Right ventricle myocardium superior (tissue), 1 donor: ENCODE measurements at regions not wholly inside any gene's neighbourhood (a gene's known extent, or its start where the extent isn't known, plus 50 kb on each side); places are given as distances from the start of the nearest gene placed in this dataset.

Experiments used
- ATAC-seq: fragments of 200-7000 bp; cut with Tn5 transposase; one replicate; pipeline ENCODE4 v1.9.1; 2020; ENCODE audit warnings: mild to moderate bottlenecking; ENCODE audit not compliant: poor library complexity
- DNase-seq: peaks from one replicate; pipeline ENCODE4 v3.0.0-alpha.2; 2020
- intact Hi-C: fragments of 100-400 bp; cut with DNase I; formaldehyde crosslinking; loops from one replicate; pipeline ENCODE4 v1.11.2; 2022
- donor health status: DM: no; HTN: yes; CAD: no; lungs with severe emphysema.

DNA sequence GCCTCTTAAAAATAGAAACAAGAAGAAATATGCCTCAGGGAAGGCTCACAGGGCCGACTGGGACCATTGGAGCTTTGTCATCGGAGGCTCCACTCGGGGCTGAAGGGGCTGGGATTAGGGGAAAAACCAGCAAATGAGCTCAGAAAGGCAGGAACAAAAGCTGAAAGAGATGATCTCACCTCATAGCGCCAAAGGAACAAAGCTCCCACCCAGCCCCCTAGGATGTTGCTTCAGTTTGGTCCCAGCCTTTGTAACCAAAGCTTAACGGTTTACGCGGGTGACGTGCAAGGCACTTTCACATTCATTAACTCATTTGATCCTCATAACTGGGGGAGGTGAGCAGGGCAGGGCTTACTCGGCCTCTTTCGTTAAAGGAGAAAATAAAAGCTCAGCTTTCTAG is 168.5 kb upstream of the DYNLRB2 start:
- no peak for ATAC-seq
- intact Hi-C loops: no loop called here
- DNase-seq: no peak

DNA sequence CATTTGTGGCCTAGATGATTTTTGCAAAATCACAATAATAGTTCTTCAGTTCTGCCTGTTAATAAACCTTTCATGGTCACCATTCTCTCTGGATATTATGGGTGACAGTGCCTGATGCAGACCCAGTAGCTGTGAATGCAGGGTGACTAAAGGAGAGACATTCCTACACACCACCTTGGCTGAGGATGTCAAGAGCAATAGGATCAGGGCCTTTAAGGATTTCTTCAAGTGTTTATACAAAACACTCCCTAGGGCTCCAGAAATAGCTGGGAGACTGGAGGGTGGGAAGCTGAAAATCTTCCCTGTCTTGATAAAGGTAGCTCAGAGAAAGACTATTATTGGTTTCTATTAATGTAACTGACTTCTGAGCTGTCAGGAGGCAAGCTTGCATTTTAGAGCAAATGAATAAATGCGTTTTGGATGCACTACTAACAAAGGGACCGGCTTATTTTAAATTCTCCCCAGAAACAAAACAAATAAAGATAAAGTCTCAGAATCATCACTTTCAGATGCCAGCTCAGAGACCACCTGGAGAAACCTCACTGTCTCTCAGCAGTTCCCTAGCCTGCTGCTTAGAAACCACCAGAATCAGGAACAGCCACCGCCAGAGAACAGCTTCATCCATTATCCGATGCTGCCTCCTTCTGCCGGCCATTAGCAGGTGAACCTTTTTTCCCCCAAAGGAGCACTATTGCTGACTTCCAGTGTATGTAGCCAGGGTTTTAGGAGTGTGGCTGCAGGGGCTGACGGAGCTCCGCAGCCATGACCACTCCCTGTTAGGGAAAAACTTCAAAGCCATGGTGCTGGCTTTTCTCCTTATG is 171.4 kb upstream of the DYNLRB2 start:
- DNase-seq (peak; percentile 35), ATAC-seq (peak; percentile 74)
- intact Hi-C loops: no loop called here

DNA sequence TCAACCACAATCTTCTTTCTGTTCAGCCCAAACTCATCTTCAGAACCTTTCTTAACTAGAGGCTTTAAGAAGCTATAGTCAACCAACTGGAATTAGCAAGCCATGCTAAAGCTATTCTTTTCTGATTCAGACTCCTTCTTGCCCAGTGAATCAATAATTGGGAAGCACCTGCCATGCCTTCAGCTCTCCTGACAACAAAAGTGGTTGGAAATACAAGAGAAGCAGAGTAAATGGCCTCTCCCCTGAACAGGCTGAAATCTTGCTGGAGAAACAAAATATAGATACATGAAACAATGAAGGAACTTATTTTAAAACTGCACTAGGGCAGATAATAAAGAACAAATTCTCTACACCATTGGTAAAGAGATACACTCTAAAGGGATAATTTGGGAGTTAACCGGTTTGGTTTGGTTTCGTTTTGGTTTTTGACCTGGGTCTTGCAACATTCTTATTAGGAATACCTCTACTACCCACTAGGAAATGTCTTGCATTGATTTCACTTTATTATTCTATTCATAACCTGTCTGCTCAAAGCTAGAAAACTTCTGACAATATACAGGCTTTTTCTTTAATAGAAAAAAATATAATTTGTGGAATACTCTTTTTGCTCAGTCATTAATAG is 173.6 kb upstream of the DYNLRB2 start:
- DNase-seq (no peak), ATAC-seq (no peak)
- intact Hi-C loops: no loop called here

DNA sequence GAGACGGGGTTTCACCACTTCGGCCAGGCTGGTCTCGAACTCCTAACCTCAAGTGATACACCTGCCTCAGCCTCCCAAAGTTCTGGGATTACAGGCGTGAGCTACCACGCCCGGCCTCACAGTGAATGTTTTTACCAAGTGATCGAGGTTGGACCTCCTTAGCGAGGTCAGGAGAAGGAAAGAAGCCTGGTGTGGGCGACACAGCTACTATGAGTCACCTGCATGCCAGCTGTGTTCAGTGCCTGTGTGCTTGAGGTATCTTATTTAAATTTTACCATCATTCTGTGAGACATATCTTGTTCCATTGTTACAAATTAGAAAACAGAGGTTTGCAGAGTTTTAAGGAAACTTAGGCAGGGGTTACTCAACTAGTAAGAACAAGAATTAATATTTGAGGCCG is 174.8 kb upstream of the DYNLRB2 start:
- ATAC-seq: no peak
- DNase-seq: no peak
- intact Hi-C loops: no loop called here

DNA sequence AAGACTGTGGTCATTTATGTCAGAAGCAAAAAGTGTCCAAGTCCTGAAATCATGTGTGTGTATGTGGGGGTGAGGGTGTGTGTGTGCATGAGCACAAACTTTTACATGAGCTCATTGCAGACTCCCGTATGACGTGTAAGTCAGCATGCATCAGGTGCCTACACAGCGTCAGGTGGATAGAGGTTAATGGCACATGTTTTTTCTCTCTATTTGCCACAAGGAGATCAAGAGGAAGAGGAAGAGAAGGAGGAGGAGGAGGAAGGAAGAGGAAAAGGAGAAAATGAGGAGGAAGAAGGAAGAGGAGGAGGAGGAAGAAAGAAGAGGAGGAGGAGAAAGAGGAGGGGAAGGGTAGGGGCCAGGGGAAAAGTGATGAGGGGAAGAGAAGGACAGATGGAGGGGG is 178.0 kb upstream of the DYNLRB2 start:
- DNase-seq (no peak), ATAC-seq (no peak)
- intact Hi-C loops: no loop called here

DNA sequence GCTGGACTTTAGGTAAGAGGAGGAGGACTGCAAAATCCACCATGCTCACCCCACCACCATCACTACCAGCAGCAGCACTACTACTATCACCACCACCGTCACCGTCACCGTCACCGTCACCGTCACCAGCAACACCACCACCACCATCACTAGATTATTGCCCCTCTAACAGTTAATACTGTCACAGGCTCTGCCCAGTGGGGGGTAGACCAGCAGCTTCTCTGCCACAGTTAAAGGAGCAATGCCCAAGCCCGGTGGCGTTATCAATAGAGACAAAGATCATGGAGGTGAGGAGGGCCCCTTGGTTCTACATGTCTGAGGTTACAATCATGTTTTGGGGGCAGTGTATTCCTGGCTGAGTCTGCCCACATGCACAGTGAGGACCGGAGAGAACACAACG is 184.4 kb upstream of the DYNLRB2 start:
- DNase-seq: no peak
- intact Hi-C loops: no loop called here
- no peak for ATAC-seq

DNA sequence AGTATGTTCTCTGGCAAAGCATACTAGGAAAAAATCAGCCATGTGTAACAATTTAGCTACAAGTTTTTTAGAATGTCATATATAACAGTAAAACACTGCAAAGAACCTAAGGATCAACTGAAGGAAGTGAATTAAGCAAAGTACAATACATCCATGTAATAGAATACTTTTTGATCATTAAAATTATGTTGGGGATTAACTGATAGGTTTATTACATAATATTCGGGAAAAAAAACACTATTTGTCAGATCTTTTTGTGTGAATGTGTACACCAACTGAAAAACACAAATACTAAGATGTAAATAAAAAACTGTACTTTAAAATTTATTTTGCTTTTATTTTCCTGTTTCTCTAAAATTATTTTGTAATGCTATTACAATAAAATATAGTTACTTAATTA is 185.5 kb upstream of the DYNLRB2 start:
- no peak for DNase-seq
- intact Hi-C loops: no loop called here
- ATAC-seq: no peak

DNA sequence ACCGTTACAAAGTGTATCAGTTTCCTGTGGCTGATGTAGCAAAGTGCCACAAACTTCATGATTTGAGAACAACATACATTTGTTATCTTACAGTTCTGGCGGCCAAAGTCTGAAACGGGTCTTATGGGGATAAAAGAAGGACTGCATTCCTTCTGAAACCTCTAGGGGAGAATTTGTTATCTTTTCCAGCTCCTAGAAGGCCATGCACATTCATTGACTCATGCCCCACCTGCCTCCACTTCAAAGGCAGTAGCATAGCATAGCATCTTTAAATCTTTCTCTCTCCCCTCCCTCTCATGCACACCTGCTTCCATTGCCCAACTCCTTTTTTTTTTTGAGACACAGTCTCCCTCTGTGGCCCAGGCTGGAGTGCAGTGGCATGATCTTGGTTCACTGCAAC is 190.7 kb upstream of the DYNLRB2 start:
- DNase-seq: no peak
- intact Hi-C loops: no loop called here
- no peak for ATAC-seq

DNA sequence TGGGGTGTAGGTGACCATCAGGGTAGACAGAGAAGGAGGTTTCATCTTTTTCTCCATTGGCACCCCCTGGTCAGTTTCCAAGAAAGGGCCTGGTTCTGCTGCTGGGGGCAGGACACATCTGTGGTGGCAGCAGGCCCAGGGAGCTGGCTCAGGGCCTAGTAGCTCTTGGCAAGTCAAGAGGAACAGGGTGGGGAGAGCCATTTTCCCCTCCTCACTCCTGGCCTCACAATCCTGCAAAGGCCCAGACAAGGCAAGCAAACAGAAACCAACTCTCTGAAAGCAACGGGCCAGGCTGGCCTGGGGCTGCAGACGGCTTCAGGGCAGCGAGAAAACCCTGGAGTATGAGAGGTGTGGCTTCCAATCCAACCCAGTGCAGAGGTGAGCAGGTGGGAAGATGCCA is 192.9 kb upstream of the DYNLRB2 start:
- peak; percentile 78 for DNase-seq
- intact Hi-C loops: no loop called here
- peak; percentile 73 for ATAC-seq

DNA sequence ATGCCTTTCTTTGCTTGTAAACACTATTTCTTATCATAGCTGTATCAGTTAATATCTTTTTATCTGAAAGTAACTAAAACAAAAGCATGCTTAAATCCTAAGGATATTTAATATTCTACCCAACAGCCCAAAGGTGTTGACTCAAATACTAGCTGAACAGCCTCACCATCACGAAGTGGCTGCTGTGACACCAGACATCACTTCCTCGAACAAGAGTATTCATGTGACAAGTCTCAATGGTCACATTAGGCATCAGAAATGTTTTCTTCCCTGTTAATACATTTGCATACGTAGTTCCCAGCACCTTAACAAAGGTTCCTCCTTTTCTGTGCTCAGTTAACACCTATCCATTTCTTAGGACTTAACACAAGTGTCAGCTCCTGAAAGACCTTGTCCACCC is 193.8 kb upstream of the DYNLRB2 start:
- ATAC-seq: no peak

DNA sequence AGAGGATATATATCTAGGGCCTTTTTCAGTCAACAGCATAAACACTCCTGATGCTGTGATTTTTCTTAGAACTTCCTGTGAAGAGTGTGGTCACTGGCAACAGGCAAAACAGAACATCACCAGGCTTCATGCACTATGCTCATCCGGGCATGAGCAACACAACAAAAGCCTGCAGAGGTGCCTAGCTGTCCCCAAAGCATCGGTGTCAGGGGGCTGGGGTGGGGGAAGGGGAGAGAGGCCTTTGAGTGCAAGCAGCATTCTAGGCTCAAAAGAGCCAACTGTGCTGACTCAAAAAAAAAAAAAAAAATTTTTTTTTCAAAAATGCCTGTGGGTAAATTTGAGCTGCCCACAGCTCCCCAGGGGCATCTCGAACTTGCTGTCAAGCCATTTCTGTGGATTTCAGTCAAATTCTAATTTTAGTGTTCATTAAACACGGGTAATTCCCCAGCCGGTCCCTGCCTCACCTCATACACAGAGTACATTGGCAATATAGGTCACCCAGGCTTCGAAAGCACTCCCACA is 194.6 kb upstream of the DYNLRB2 start:
- DNase-seq (no peak), ATAC-seq (no peak)
- intact Hi-C loops: no loop called here

More for the DNA sequence above, 193.8 kb upstream of the DYNLRB2 start:
- no peak for DNase-seq
- intact Hi-C loops: no loop called here

DNA sequence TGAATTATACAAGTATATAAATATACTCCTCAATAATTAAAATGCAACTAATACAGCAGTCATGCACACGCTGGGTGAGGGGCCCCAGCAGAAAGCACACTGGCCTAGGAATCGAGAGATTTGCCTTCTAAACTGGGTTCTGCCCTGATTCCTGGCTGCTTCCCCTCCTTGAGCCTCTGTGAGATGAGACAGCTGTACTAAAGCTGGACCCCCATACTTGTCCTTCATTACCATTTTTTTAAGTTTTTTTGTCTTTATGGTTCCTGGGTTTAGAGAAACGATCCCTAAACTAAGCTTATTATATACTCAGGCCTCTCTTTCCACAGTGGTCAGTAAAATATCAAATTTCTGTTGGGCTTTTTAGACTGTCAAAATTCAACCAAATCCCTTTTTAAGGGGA is 195.1 kb upstream of the DYNLRB2 start:
- intact Hi-C loops: no loop called here
- DNase-seq: no peak
- ATAC-seq: no peak

DNA sequence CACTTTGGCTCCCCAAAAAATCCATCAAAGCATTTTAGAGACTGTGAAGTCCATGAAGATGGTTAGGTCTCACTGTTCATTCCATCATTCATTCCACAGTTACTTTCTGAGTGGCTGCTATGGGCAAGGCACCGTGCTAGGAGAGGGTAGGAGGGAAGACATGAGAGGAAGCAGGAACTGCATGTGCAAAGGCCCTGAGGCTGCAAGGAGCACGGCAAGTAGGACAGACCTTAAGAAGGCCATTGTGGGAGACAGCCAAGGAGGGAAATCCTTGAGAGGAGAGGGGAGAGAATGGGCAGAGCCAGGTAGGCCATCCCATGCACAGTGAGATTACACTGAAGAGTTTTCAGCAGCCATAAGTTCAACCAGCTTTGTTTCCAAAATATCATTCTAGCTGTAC is 196.2 kb upstream of the DYNLRB2 start:
- ATAC-seq: no peak
- DNase-seq: no peak
- intact Hi-C loops: no loop called here

DNA sequence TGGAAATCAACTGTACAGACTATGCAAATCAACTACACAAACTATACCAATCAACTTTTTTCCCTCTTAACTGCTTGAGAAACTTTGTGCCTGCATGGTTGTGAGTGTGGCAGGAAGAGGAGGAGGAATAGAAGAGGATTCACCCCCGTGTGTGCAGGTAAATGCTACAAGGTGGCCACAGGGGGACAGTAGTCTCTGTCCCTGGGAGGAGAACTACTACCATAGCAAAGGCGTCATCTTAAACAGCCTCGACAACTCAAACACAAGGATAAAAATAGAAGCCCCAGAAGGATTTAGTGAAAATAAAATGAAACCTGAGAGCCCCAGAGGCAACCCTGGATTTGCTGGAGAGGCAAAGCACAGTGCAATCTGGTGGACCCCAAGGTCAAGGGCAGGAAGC is 199.5 kb upstream of the DYNLRB2 start:
- no peak for DNase-seq
- intact Hi-C loops: no loop called here
- ATAC-seq: no peak

DNA sequence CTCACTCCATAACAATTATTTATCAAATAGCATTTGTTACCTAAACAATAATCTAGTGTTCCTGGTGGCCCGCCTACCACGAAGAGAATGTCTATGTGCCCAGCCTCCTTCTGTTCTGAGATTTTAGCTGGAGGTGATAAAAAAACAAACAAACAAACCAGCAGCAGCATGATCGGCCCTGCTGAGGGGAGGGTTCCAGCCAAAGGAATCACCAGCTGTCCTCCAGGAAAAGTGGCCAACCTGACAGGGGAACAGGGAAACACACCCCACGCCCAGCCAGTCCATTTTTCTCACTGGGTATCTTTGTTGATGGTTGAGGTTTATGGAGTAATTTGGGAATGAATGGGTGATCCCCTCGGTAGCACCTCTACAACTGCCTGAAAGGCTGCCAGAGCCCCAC is 203.0 kb upstream of the DYNLRB2 start:
- ATAC-seq: no peak
- intact Hi-C loops: no loop called here
- DNase-seq: no peak

DNA sequence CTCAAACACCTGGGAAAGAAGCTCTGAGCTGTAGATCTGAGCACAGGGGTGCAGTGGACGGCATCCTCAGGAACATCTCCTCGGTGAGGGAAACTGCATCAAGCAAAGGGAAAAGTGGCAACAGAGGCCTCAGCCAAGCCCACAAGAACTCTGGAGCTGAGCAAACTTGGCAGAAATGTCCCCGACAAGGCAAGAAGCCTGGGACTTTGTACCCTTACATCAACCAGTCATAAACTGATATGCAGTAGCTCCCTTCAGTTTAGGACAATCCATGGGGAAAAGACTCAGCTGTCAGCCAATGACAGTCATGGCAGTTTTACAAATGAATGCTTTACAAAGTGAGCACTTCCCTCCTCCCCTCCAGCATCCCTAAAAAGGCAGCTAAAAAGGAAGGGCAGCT is 210.0 kb upstream of the DYNLRB2 start:
- intact Hi-C loops: no loop called here
- ATAC-seq (no peak), DNase-seq (no peak)

DNA sequence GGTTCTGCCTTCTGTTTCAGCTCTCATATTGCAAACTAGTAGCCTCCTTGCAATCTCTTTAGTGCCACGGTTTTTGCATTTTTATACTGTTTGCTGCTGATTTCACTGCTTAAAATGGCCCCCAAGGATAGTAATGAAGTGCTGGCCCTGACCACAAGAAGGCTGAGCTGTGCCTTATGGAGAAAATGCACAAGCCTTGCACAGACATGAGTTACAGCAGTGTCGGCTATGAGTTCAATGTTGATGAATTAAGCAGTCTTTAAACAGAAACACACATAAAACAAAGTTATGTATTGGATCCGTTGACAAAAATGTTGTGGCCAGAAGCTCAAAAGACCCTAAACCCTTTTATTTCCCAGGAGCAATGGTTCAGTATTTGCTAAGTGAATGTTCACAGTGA is 210.6 kb upstream of the DYNLRB2 start:
- intact Hi-C loops: no loop called here
- no peak for ATAC-seq
- DNase-seq: no peak

DNA sequence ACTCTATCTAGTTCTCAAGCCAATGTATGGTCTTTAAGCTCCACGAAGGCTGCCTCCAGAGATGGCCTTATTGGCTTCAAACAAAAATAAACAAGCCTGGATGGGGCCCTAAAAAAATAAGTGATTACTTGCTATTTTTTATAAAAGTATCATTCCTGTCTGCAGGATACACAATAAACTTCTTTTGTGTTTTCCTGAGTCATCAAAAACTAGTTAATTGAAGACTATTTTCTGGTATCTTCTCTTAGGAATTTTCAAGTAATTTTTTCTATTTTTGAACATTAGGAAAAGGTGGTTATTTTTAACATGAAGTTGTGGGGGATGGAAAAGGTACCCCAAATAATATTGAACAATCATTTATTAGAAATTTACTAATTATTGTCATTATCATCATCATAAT is 213.1 kb upstream of the DYNLRB2 start:
- intact Hi-C loops: no loop called here
- no peak for DNase-seq
- ATAC-seq: no peak

DNA sequence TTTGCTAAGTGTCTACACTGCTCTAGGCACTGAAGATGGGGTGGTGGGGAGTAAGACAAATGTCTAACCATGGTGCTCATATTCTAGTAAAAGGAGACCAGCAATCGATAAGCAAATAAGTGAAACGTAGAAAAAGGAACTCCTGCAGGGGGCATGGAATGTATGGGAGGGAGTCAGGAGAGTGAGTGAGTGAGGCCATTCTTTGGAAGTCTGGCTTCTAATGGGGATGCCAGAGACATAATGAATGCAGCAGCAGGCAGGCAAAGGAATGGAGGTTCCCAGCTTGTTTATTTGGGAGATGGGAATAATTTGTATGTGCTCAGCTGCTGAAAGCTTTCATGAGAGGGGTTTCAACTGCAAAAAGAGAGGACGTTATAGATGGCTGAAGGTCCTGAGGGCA is 216.4 kb upstream of the DYNLRB2 start:
- ATAC-seq: no peak
- intact Hi-C loops: no loop called here
- DNase-seq: no peak

DNA sequence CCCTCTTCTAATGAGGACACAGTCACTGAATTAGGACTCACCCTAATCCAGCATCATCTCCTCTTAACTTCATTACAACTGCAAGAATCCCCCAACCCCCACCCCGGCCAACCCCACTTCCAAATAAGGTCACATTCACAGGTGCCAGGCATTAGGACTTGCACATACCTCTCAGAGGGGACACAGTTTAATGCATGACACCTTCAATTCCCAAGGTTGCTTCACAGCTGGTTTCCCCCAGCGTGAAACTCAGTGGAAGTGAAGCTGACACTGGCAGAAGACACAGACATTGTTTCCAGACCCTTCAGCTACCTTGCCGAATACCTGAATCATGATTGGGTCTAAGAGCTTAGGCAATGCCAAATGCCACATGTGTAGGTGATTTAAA is 217.0 kb upstream of the DYNLRB2 start:
- no peak for ATAC-seq
- intact Hi-C loops: no loop called here
- no peak for DNase-seq
